NCI-H1048 (cell line): ENCODE measurements at regions not wholly inside any gene's neighbourhood (a gene's known extent, or its start where the extent isn't known, plus 50 kb on each side); places are given as distances from the start of the nearest gene placed in this dataset.

Source experiments
- DNase-seq: peaks from one replicate; lab custom pipeline; 2025; lab: John Stamatoyannopoulos, UW

DNA sequence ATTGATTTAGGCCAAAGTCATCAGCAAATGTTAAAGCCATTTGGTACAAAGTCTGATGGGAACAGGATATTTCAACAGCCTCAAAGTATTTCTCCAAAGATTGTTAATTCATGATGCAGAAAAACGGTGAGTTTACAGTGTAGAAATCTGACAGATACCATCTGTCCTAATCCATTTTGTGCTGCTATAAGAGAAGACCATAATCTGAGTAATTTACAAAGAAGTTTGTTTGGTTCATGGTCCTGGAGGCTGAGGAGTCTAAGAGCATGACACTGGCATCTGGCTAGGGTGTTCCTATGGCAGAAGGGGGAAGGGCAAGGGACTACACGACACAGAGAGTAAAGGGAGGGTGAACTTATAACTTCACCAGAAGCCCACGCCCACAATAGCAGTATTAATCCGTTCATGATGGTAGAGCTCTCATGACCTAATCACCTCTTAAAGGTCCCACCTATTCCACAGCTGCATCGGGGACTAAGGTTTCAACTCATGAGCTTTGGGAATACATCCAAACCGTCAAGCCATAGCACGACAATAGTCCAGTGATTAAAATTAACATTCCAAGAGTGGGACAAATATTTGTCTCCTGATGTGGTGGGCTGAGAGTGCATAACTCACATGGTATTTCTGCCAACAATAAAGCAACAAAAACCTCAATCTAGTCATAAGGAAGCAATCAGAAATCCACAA lies 298.6 kb upstream of the AKR1E2 start:
- no peak for DNase-seq

DNA sequence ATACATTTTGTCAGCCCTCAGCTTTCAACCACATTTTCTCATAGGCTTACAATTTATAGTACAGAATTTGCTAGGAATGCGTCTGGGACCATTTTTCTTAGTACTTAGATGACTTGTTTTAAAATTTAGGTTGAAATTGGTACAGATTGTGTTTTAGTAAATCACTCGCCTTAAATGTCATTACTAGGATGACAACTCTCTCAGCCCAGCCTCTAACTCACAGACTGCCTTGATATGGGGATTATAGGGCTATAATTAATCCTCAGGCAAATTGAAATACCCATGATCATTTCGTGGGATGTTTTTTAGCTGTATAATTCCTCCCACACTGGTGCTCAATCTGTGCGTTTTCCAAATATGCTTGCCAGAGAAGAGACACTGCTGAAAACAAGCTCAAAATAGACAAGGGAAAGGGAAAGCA lies 299.7 kb upstream of the AKR1E2 start:
- DNase-seq: no peak

DNA sequence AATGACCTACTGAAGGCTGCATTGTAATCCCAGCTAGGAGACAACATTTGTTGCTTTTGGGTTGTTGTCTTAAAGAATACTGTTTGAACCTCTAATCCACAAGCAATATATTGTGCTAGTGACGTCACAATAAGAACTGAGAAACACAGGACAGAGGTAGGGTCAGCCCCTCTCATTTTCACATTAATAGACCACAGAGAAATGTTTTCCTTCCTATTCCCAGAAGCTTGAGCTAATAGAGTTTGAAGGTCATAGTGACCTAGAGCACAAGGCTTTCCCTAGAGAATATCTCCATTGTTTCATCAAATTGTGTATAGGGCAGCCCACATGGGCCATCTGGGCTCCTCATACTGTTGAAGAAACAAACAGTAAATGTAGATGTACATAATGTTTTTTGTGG lies 300.9 kb upstream of the AKR1E2 start:
- no peak for DNase-seq

DNA sequence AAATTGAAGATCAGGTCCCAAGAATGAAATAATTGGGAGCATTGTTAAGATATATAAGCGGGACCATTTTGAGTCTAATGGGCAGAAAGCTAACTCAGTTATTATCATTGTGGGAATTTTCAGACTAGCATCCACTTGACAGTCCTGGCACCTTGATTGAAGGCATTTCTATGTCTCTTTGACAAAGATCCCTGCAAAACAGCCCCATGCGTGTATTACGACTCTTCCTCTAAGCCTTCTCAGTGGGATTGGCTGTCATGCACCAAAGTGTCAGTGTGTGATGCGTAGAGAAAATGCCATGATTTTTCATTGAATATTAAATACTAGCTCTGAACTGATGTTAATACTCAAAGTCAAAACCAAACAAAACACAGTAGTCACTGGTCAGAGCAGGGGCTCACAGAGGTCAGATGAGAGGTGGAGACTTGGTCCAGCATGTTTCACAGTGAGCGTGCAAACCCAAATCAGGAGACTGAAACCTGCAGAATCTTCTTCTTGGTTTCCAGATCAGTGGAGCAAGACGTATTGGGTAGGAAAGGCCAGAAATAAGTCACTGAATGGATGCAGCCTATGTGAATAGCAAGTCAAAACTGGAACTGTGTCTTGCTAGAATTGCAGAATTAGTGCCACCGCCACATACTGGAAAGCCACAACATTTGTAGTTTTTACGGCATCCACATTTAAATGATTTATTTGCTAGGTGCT lies 303.6 kb upstream of the AKR1E2 start:
- DNase-seq: no peak

DNA sequence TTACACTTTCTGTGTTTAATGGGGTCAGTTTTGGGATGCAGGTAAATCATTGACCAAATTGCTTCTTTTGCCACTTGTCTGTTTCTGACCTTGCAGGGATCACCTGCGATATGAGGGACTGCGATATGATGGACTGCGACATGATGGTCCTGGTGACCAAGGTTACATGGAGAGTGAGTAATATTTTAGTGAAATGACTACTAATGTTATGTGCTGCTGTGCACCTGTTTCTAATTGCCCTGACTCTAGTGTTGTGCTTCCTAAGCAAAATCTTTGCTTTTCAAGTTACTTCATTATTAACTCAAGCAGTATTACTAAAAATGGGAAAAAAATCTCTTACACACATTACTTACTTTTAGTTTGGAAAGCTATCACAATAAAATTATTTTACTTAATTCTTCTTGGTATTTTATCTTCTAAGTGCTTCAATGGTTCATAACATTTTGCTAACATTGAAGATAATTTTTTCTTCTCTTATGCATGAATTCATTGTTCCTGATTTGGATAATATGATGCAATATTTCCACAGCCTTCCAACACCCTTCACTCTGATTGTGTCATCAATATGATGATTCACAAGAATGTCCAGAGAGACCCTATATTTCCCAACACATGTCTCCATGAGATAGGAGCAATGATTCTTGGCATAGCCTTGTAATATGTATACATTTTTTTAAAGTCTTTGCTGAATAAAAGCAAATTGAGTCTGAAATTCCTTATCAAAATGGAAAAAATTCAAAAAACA lies 306.2 kb upstream of the AKR1E2 start:
- DNase-seq: no peak

DNA sequence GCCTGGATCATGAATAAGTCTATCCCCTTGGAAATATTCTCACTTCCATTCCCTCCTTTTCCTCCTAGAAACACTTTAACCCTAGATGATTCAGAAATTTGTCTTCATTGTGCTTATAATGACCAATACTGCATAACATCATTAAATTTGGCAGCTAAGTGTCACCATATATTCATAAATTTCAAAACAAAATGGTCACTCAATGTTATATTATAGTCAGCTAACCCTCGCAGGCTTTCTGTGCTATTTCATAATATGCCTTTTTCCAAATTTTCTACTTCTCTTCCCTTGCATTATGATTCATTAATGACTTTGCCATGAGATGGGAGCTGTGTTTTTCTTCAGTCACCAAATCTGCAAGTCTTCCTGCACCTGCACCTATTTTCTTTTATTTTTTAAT lies 308.3 kb upstream of the AKR1E2 start:
- DNase-seq: no peak

DNA sequence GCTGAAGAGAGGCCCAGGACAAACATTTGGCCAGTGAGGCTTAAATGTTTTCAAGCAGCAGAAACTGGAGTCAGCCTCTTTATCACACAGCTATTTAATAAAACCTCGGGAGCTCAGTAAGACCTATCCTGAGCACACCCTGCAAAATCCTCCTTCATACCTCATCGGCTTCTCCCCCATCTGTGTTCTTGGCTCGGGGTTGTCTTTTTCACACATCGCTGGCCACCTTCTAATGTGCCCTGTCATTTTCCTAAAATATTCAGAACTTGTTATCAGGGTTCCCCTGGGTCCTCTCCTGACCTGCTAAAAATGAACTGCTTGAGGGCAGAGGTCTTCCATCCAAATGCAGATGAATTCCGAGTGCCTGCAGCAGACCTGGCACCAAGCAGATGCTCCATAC lies 310.3 kb upstream of the AKR1E2 start:
- no peak for DNase-seq

DNA sequence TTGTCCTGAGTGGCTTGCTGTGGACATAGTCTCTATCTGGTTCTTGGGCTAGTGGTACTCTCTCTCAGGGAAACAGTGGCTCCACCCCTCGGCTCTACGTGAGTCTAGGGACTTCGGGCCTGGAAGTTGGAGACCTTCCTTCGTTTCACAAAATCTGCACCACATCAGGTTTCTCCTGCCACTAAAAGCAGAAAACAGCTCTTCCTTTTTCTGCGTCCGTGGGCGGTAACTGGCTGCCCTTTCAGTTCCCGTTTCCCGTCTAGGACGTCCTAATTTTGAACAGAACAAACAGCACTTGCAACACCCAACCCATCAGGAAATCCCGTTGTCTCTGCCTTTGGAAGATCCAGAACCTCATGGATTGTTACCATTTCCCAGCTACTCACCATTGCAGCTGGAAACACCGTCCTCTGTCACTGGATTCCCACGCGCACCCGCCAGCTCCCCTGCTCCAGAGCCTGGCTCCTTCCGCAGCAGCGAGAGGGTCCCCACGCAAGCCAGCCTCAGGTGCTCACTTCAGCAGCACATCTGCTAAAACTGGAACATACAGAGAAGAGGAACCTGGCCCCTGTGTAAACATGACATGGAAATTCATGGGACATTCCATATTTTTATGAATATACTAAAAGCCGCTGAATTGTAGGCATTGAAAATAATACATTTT lies 311.4 kb upstream of the AKR1E2 start:
- DNase-seq: no peak

DNA sequence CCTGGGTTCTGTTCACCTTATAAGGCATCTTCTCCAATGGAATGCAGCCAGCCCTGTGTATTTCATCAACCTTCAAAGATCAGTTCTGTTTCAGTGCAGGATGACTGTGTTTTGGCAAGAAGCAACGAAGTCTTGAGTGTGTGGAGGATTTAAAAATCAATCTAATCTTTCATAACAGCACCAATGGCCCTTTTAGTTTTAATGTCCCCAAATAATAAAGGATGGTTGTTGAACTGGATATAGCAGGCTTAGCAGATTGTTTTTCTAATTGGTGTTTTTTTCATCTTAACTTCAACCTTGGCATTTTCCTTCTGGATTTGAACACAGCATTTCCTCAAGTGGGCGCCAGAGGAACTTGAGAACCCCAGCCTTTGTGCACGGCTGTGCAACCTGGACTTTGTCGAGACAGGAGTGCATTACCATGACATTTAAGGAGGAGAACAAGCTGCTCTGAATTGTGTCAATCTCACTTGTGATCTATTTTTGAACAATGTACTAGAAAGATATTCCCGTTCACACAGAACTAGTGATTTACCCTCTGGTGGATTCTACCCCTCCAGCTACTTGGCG lies 313.3 kb upstream of the AKR1E2 start:
- DNase-seq: no peak

DNA sequence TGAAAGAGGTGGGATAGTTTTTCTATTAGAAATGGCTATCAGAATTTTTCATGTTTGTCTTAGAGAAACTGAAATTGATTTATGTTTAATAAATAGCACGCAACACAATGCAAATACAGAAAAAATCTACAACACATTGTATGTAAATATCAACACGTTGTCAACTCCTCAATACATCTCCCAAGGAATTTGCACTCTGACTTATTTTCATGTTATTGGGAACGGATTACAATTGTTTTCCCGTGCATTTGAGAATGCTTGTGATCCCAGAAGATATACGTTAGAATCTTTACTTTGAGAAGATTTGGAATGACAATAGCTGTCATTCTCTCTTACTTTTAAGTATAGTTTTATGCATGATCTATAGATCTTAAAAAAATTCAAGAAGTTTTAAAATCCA lies 313.8 kb upstream of the AKR1E2 start:
- DNase-seq: no peak

DNA sequence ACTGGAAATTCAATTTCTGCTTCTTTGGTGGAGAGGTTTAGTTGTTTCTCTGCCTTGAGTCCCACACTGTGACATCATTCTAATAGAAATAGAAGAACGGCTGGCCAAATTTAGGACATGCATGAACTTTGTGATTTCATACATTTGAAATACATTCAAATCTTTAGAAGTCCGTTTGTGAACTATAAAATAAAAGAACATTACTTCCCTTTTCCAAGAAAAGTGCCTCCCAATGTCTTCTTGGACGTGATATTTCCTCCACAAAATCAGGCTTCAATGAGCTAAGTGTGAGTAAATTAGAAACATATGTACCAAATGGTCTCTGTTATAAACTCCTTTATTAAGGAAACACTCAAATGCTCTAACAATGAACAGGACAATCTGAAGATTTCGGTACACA lies 314.5 kb upstream of the AKR1E2 start:
- no peak for DNase-seq

DNA sequence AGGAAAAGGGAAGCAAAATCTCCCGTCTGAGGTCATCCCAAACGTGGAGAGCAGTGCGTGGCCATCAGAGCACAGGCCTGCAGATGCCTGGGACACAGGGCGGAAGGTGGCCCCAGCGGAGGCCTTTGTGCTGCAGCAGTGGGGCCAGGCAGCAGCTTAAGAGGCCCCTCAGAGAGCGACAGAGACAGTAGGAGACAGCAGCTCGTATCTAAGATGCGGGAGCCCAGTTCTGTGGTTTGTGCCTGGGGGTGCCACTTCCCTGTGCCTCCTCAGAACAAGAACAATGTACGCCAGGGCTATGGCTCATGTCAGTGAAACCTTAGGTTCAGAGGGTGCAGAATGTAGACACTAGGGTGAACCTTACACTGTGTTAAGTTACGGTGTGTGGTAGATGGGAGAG lies 316.6 kb upstream of the AKR1E2 start:
- DNase-seq: no peak

DNA sequence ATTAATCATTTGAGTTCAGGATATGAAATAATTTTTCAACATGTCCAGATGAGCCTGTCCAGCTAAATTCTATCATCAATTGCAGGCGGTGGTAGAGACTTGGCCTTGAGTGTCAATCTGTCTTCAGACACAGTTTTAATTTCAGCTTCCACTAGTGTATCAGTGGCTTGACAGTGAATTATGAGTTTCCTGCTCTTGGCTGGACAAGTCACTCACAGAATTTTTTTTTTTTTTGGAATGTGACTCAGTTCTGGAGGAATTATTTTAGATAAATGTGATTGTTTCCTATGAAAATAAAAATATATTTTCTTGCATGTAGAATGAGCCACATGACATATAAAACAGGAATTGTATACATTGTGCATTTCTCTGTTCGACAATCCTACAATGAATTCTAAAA lies 319.9 kb upstream of the AKR1E2 start:
- DNase-seq: no peak

DNA sequence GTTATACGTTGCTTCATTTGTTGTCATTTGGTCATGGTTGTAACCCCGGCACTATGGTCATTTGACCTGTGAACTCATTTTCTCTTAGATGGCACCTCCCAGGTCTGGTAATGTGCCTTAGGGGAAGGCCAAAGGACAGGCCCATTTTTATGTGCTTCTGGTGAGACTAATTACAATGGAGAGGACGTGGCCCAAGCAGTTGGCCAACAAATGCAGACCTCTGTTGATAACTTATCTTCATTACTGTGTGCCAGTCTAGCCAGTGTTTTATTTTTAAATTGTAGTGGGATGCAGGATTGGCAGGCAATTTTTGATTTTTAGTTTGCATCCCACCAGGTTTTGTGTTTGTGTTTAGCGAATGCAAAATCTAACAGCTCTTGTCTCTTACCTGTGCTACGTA lies 321.5 kb upstream of the AKR1E2 start:
- no peak for DNase-seq

DNA sequence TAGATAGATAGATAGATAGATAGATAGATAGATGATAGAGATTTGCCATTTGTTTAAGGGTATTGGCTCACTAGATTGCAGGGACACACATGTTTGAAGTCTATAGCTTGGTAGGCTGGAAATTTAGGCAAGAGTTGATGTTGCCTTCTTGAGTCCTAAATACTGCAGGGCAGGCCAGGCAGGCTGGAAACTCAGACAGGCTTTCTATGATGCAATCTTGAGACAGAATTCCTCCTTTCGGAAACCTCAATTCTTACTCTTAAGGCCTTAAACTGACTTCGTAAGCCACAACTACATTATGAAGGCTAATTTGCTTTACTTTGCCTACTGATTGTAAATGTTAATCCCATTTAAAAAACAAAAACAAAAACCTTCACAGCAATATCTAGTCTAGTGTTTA lies 322.9 kb upstream of the AKR1E2 start:
- DNase-seq: no peak

DNA sequence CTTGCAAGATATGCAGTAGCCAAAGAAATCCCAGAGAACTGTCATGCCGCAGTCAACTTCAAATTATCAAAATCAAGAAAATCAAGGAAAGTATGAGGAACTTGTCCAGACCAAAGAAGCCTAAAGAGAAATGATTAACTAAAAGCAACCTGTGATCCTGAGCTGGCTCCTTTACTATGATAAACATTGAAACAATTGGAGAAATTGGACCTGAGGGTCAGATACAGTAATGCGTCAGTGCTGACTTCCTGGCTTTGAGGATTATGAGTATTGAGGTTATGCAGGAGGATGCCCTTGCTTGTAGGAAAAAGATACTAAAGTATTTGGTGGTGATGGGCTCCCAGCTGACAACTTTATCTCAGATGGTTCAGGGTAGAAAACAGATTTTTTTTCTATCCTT lies 324.7 kb upstream of the AKR1E2 start:
- no peak for DNase-seq

DNA sequence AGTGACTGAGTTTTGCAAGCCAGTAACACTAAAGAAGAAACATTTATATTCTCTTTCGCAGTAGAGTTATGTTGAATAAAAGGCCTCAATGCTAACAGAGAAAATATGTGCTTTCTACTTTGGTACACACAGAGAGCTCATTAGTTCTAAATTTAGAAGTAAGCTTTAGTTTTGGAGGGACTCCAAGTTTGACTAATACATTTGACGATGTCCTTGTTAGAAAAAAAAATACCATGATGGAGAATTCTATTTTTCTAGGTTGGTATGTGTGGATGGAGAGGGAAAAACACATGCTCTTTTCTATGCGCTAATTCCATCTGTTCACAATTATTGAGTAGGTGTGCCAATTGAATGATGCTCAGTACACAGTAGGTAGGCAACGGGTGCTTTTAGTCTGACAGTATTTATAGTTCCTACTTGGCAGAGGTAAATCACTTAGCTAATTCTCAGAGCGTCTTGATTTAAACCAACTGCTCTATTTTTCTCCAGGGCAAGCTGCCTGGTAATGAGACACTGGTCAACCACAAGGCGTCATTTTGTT lies 327.2 kb upstream of the AKR1E2 start:
- no peak for DNase-seq

DNA sequence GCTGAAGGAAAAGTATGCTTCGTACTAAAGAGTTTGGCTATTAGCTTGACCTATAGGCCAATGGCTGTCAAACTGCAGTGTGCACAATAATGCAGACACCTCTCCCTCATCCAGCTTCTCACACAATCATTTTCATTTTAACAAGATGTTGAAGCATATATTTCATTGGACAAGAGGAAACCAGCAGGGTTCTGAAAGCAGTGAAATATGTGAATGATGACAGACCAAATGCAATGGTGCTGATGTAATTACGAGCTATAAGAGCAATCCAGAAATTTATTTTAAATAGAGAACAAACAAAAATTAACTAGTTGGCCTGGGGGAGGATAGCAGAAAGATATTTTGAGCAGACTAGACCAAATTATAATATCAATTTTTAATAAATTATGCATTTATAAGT lies 331.5 kb upstream of the AKR1E2 start:
- no peak for DNase-seq

DNA sequence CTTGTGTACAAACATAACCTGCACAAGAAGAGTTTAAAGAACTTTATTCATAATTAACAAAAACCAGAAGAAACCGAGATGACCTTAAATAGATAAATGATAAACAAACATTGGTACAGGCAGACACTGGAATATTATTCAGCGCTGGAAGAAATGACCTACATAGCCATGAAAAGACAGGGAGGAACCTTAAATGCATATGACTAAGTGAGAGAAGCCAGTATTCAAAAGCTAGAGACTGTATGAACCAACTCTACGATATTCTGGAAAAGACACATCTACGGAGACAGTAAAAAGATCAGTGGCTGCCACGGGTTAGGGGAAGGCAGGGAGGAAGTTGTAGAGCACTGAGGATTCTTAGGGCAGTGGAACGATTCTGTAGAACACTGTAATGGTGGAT lies 333.8 kb upstream of the AKR1E2 start:
- no peak for DNase-seq

DNA sequence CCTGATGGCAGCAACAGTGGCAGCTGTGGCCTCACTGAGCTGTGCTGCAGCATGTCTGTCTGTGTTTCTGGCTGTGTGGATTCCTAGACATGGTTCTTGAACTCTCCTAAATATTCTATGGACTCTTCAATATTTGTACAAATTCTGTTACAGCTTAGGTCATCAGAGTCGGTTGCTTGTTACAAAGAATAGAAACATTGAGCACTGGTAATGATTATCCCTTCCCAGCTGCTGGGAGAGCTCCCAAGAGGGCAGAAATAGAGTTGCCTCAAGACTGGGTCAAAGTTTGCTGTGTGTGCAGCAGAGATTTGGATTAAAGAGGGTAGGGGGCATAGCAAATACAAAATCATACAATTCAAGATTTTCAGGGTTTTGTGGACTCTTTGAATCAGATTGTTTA lies 337.1 kb upstream of the AKR1E2 start:
- DNase-seq: no peak

DNA sequence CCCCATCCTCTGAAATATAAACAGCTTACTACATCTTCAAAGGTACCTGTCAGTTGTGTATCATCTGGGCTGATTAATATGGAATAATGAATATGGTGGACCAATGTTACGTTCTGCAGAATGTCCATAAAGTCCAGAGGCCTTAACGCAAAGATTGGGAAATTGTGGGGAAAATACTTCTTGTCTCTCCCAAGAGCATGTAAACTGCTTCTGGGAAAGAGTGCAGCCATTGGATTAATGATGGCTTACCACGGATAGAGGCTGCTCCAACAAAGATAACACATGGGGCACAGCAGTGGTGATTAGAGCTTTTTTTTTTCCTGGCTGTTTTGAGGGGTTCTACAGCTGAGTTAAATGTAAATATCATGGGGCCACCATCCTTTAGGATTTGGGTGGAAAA lies 340.4 kb upstream of the AKR1E2 start:
- DNase-seq: no peak

DNA sequence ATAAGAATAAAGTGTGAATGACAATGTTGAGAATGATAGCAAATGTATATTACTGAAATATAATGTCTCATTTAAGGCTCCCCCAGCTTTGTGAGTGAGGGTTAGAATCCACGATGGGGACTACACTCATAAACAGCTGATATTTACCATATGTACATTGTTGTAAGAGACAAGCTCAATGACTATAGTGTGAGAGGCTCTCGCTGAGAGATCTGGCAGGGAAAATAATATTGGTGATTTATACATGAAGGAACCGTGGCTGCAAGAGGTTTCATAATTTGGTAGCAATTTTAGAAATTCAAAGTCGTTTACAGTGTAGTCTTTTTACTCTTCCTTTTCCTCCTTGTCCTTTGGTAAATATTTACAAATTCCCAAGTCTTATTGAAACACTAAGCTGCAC lies 342.2 kb upstream of the AKR1E2 start:
- no peak for DNase-seq
